Colonic mucosa (tissue), 4 donors: ENCODE measurements at regions not wholly inside any gene's neighbourhood (a gene's known extent, or its start where the extent isn't known, plus 50 kb on each side); places are given as distances from the start of the nearest gene placed in this dataset.

Experiments used
- DNase-seq: peaks from one replicate; pipeline ENCODE4 v3.0.0-alpha.2; 2020
- H3K27ac ChIP-seq: fragments of 200-600 bp; one replicate; pipeline ENCODE4 v1.8.0; 2021
- H3K27me3 ChIP-seq: fragments of 200-600 bp; one replicate; pipeline ENCODE4 v1.8.0; 2021
- H3K36me3 ChIP-seq: fragments of 200-600 bp; one replicate; pipeline ENCODE4 v1.8.0; 2021
- H3K4me1 ChIP-seq: fragments of 200-600 bp; one replicate; pipeline ENCODE4 v1.8.0; 2021; ENCODE audit warnings: mild to moderate bottlenecking
- H3K4me3 ChIP-seq: fragments of 200-600 bp; one replicate; pipeline ENCODE4 v1.8.0; 2021
- H3K9ac ChIP-seq, 2 donors: one replicate each; pipeline ENCODE4 v1.7.0; 2013; ENCODE audit warnings: control low read depth in 2 of 2, low read depth in 2 of 2, low read length in 2 of 2
- H3K9me3 ChIP-seq: fragments of 200-600 bp; one replicate; pipeline ENCODE4 v1.8.0; 2021
- intact Hi-C: fragments of 100-400 bp; cut with DNase I; formaldehyde crosslinking; loops from one replicate; pipeline ENCODE4 v1.14.1; 2022
- TF ChIP-seq, protein P1 (sequence below): fragments of 200-600 bp; IDR thresholded peaks from one replicate; pipeline ENCODE4 v1.8.0; 2022; ENCODE audit warnings: antibody characterized with exemption, mild to moderate bottlenecking
- donor health status: healthy.
- donor health status: DM: no; HTN: no; CAD: no.
- donor health status: DM: no; HTN: no; CAD: no.

DNA sequence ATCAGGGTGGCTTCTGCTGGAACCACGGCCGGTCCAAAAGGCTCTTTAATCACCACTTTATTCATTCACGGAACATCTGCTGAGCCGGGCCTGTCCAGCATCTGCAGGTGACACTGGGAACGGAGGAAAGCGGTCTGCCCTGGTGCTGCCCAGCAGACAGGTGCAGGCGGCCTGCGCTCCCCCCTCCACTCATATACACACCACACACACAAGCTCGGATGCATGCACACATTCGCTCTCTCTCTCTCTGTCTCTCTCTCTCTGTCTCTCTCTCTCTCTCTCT, 736.9 kb downstream of the BRD1 start:
- Histone ChIP-seq H3K36me3 (no peaks in the 10 kb centered on the region), H3K4me1 (no peaks in the 10 kb centered on the region), H3K9me3 (no peaks in the 10 kb centered on the region), H3K9ac (no peak overlapping the region), H3K27me3 (no peaks in the 10 kb centered on the region), H3K4me3 (no peak overlapping the region), H3K27ac (no peak overlapping the region)
- TF ChIP-seq, protein P1, sequence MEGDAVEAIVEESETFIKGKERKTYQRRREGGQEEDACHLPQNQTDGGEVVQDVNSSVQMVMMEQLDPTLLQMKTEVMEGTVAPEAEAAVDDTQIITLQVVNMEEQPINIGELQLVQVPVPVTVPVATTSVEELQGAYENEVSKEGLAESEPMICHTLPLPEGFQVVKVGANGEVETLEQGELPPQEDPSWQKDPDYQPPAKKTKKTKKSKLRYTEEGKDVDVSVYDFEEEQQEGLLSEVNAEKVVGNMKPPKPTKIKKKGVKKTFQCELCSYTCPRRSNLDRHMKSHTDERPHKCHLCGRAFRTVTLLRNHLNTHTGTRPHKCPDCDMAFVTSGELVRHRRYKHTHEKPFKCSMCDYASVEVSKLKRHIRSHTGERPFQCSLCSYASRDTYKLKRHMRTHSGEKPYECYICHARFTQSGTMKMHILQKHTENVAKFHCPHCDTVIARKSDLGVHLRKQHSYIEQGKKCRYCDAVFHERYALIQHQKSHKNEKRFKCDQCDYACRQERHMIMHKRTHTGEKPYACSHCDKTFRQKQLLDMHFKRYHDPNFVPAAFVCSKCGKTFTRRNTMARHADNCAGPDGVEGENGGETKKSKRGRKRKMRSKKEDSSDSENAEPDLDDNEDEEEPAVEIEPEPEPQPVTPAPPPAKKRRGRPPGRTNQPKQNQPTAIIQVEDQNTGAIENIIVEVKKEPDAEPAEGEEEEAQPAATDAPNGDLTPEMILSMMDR, result no peak
- DNase-seq, result no peak
- intact Hi-C loops, result no loop called here

DNA sequence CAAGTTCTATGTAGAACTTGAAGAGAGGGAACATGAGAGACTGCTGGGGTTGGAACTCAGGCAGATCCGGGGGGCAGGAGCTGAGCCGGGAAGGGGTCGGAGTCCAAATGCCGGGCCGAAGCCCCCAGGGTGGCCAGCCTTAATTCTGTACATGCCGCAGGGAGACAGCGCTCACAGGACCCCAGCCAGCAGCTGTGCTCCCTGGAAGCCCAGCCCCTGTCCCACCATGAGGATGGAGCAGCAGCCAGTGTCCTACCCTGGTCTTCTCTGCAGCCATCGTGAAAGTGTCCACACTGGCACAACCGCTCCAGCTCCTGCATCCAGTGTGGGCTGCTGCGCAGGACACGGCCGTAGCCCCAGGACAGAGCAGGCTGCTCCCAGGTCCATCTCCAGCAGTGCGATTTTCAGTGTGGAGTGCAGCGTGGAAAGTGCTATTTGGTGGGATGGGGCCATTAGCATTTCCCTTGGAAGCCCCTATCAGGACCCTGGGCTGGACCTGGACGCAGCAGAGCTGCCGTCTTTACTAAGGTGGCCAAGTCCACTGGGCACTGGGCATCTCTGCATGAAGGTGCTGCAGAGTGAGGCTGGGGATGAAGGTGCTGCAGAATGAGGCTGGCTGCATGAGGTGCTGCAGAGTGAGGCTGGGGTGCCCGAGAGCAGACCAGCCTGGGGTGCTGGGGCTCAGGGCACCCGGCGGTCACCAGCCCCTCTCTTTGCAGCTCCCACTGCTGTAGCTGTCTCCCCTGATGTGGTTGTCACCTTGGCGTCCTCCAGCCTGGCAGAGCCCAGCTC, 737.4 kb downstream of the BRD1 start:
- Histone ChIP-seq H3K27ac (no peak overlapping the region), H3K4me3 (no peak overlapping the region), H3K36me3 (no peaks in the 10 kb centered on the region), H3K27me3 (no peaks in the 10 kb centered on the region), H3K9ac (no peak overlapping the region), H3K4me1 (no peaks in the 10 kb centered on the region), H3K9me3 (no peaks in the 10 kb centered on the region)
- TF ChIP-seq, protein P1, result no peak
- no peak for DNase-seq
- intact Hi-C loops, result no loop called here

DNA sequence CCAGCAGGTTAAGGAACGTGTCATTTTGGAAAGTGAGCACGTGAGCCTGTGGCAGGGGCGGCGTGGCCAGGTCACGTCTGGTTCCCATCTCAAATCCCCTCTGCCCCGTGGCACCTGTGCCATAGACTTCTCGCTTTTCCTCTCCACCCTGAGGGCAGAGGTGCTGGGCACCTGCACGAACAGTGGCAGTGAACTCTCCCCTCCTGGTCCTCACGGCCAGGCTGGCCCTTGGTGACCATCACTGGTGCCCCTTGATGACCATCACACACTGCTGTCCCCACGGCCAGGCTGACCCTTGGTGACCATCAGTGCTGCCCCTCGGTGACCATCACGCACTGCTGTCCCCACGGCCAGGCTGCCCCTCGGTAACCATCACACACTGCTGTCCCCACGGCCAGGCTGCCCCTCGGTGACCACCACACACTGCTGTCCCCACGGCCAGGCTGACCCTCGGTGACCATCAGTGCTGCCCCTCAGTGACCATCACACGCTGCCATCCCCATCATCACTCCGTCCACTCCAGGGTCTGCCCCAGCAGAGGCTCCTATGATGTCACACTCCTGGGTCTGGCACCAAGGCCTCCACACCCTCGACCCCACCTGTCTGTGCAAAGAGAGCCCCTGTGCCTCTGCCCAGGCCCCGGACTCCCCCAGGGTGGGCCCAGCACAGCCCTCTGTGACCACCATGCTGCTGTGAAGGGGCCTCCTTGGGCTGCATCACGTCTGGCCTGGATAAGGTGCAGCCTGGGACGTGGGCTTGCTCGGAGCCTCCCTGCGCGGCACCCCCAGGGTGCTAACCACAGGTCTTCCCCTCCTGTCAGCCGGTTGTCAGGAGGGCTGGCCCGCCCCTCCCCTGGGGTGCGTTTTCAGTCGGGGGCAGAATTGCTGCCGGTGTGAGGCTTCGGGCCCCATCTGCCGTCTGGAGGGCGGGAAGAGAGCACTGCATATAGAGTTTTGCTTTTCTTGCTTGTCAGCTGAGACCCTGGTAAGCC, 738.6 kb downstream of the BRD1 start:
- no peak for DNase-seq
- TF ChIP-seq, protein P1, result no peak
- H3K4me1 ChIP-seq, result no peaks in the 10 kb centered on the region
- no peaks in the 10 kb centered on the region for H3K36me3 ChIP-seq
- H3K4me3 ChIP-seq, result no peak overlapping the region
- intact Hi-C loops, result no loop called here
- no peak overlapping the region for H3K9ac ChIP-seq
- H3K27ac ChIP-seq, result no peak overlapping the region
- no peaks in the 10 kb centered on the region for H3K27me3 ChIP-seq
- H3K9me3 ChIP-seq, result no peaks in the 10 kb centered on the region

DNA sequence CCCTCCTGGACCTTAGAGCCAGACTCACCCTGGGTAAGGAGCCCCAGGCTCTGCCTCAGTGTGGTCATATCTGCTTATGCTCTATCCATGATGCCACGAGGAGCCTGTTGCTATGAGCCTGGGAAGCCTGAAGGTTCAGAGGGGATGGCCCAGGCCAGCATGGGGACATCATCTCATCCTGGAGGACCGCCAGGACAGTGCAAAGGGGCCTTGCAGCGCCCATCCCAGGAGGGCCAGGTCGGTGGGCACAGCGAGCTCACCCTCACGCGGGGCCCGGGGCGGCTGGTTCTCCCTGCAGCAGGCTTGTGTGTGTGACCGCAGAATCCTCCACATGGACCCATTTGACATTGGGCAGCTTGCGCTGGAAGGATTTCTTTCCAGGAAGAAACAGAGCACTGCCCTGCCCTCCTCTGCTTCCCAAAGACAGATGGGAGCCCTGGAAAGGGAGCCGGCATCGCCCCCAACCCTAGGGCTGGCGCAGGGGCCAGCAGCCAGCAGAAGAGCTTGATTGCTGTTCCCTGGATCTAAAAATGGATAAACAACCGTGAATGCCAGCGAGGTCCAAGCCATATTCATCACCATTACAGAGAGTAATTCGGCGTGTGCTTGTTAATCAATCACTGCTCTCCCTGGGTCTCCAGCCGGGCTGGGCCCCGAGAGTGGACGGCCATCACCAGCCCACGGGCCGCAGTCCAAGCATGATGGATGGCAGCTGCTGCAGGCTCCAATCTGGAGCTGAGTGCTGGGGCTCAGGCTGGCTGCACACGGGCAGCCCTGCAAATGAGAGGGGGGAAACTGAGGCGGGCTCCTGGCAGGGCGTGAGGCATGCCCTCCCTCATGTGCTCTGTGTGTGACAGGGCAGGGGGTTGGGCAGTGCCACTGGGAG, 739.7 kb downstream of the BRD1 start:
- intact Hi-C loops, result no loop called here
- H3K4me1 ChIP-seq, result no peaks in the 10 kb centered on the region
- H3K27ac ChIP-seq, result no peak overlapping the region
- H3K4me3 ChIP-seq, result no peak overlapping the region
- H3K9ac ChIP-seq, result no peak overlapping the region
- no peaks in the 10 kb centered on the region for H3K9me3 ChIP-seq
- no peaks in the 10 kb centered on the region for H3K36me3 ChIP-seq
- no peaks in the 10 kb centered on the region for H3K27me3 ChIP-seq
- no peak for DNase-seq
- TF ChIP-seq, protein P1, result no peak

GRCh38 chr22:49087198-49087597, 740.5 kb downstream of the BRD1 start:
- no peak for DNase-seq
- no peaks in the 10 kb centered on the region for H3K9me3 ChIP-seq
- intact Hi-C loops, result no loop called here
- H3K9ac ChIP-seq, result no peak overlapping the region
- no peak overlapping the region for H3K4me3 ChIP-seq
- TF ChIP-seq, protein P1, result no peak
- H3K27me3 ChIP-seq, result no peaks in the 10 kb centered on the region
- H3K27ac ChIP-seq, result no peak overlapping the region
- no peaks in the 10 kb centered on the region for H3K36me3 ChIP-seq
- no peaks in the 10 kb centered on the region for H3K4me1 ChIP-seq
